Activated CD4-positive, CD25-positive, alpha-beta regulatory T cell treated with anti-CD3 and anti-CD28 coated beads, Interleukin-2, amount 50 U/mL, for 72 hours (primary cell): ENCODE measurements at regions not wholly inside any gene's neighbourhood (a gene's known extent, or its start where the extent isn't known, plus 50 kb on each side); places are given as distances from the start of the nearest gene placed in this dataset.

ENCODE experiments used
- DNase-seq: peaks from one replicate; pipeline ENCODE4 v3.0.0; 2021

GRCh38 chr9:120202856-120203654 lies 376.9 kb downstream of the CDK5RAP2 start:
- DNase-seq: no peak

GRCh38 chr9:120198027-120198426 lies 381.9 kb downstream of the CDK5RAP2 start:
- DNase-seq: no peak

- no peak for DNase-seq
Measured at GRCh38 chr9:120197605-120198004, 382.4 kb downstream of the CDK5RAP2 start.

GRCh38 chr9:120191141-120191540 lies 388.8 kb downstream of the CDK5RAP2 start:
- DNase-seq: no peak

- DNase-seq: no peak
Measured at GRCh38 chr9:120187758-120188157, 392.2 kb downstream of the CDK5RAP2 start.

- DNase-seq: no peak
Measured at GRCh38 chr9:120186276-120186675, 393.7 kb downstream of the CDK5RAP2 start.

GRCh38 chr9:120184266-120184665 lies 395.7 kb downstream of the CDK5RAP2 start:
- no peak for DNase-seq

GRCh38 chr9:120183615-120184014 lies 396.4 kb downstream of the CDK5RAP2 start:
- DNase-seq: no peak

- no peak for DNase-seq
Measured at GRCh38 chr9:120182011-120182410, 398.0 kb downstream of the CDK5RAP2 start.

- no peak for DNase-seq
Measured at GRCh38 chr9:120177121-120177520, 402.8 kb downstream of the CDK5RAP2 start.

- DNase-seq: no peak
Measured at GRCh38 chr9:120175031-120175430, 404.9 kb downstream of the CDK5RAP2 start.

GRCh38 chr9:120161776-120162175 lies 418.2 kb downstream of the CDK5RAP2 start:
- no peak for DNase-seq

- DNase-seq: no peak
Measured at GRCh38 chr9:120158221-120158620, 421.7 kb downstream of the CDK5RAP2 start.

GRCh38 chr9:120156376-120156775 lies 423.6 kb downstream of the CDK5RAP2 start:
- no peak for DNase-seq

GRCh38 chr9:120153258-120153657 lies 426.7 kb downstream of the CDK5RAP2 start:
- DNase-seq: no peak

GRCh38 chr9:120152295-120152694 lies 427.7 kb downstream of the CDK5RAP2 start:
- no peak for DNase-seq

- no peak for DNase-seq
Measured at GRCh38 chr9:120151806-120152205, 428.2 kb downstream of the CDK5RAP2 start.

- DNase-seq: no peak
Measured at GRCh38 chr9:120151149-120151548, 428.8 kb downstream of the CDK5RAP2 start.

GRCh38 chr9:120138955-120139354 lies 441.0 kb downstream of the CDK5RAP2 start:
- DNase-seq: no peak

- no peak for DNase-seq
Measured at GRCh38 chr9:120137186-120137840, 442.7 kb downstream of the CDK5RAP2 start.

GRCh38 chr9:120136696-120137095 lies 443.3 kb downstream of the CDK5RAP2 start:
- no peak for DNase-seq

- no peak for DNase-seq
Measured at GRCh38 chr9:120117081-120117480, 462.9 kb downstream of the CDK5RAP2 start.

- DNase-seq: no peak
Measured at GRCh38 chr9:120110520-120110919, 469.4 kb downstream of the CDK5RAP2 start.

- DNase-seq: no peak
Measured at GRCh38 chr9:120109242-120109641, 470.7 kb downstream of the CDK5RAP2 start.

GRCh38 chr9:120107138-120107537 lies 472.8 kb downstream of the CDK5RAP2 start:
- no peak for DNase-seq
